ENCODE measurements at regions not wholly inside any gene's neighbourhood (a gene's known extent, or its start where the extent isn't known, plus 50 kb on each side); places are given as distances from the start of the nearest gene placed in this dataset.
"Not testable (repeated sequence)": the region's sequence is repeated elsewhere in the genome, so short reads cannot be mapped to it uniquely, and the experiment has no call there.

- Histone ChIP-seq H3K9ac (ENCODE audit: low read length) (no peak overlapping the region), H3F3A (ENCODE audit: insufficient read depth, low read length) (no peaks in the 10 kb centered on the region), H3K4me2 (ENCODE audit: low read length) (no peak overlapping the region), H3K9me2 (ENCODE audit: low read depth, low read length) (no peaks in the 10 kb centered on the region), H4K20me1 (ENCODE audit: insufficient read depth, low read length) (no peaks in the 10 kb centered on the region), H2AFZ (ENCODE audit: low read length) (no peak overlapping the region), H3K9me3 (ENCODE audit: low read length) (no peaks in the 10 kb centered on the region), H3K36me3 (ENCODE audit: insufficient read depth, low read length) (no peaks in the 10 kb centered on the region), H3K4me1 (ENCODE audit: insufficient read depth, low read length, severe bottlenecking) (no peaks in the 10 kb centered on the region), H3K4me3 (ENCODE audit: low read depth, low read length, poor library complexity, severe bottlenecking) (no peak overlapping the region), H3K79me2 (ENCODE audit: insufficient read depth, low read length) (no peaks in the 10 kb centered on the region), H3K27ac (ENCODE audit: low read depth, low read length, poor library complexity, severe bottlenecking) (no peak overlapping the region), H3K27me3 (ENCODE audit: insufficient read depth, low read length) (no peaks in the 10 kb centered on the region)
- TF ChIP-seq EZH2 (IDR thresholded peaks at IDR 0.05; ENCODE audit: borderline replicate concordance, low read length) (no peak), CTCF (IDR thresholded peaks at IDR 0.05; ENCODE audit: low read length) (peak; percentile 20; the same call in 1 of the 2 replicates)
These were observed 341.0 kb upstream of the UBE2E2 start for GRCh38 chr3:22862111-22862510.

- H3K4me3 ChIP-seq (ENCODE audit: low read depth, low read length, poor library complexity, severe bottlenecking); H2AFZ ChIP-seq (ENCODE audit: low read length); H3F3A ChIP-seq (ENCODE audit: insufficient read depth, low read length); H3K27me3 ChIP-seq (ENCODE audit: insufficient read depth, low read length); H3K4me1 ChIP-seq (ENCODE audit: insufficient read depth, low read length, severe bottlenecking); H3K36me3 ChIP-seq (ENCODE audit: insufficient read depth, low read length); H3K9me3 ChIP-seq (ENCODE audit: low read length); H3K27ac ChIP-seq (ENCODE audit: low read depth, low read length, poor library complexity, severe bottlenecking); H4K20me1 ChIP-seq (ENCODE audit: insufficient read depth, low read length); H3K4me2 ChIP-seq (ENCODE audit: low read length); H3K79me2 ChIP-seq (ENCODE audit: insufficient read depth, low read length); H3K9me2 ChIP-seq (ENCODE audit: low read depth, low read length); H3K9ac ChIP-seq (ENCODE audit: low read length): not testable (repeated sequence)
These were observed 320.3 kb upstream of the UBE2E2 start for GRCh38 chr3:22882834-22883233.

- Histone ChIP-seq H4K20me1 (ENCODE audit: insufficient read depth, low read length) (no peaks in the 10 kb centered on the region), H2AFZ (ENCODE audit: low read length) (no peak overlapping the region), H3K4me1 (ENCODE audit: insufficient read depth, low read length, severe bottlenecking) (no peaks in the 10 kb centered on the region), H3K27ac (ENCODE audit: low read depth, low read length, poor library complexity, severe bottlenecking) (no peak overlapping the region), H3K4me3 (ENCODE audit: low read depth, low read length, poor library complexity, severe bottlenecking) (no peak overlapping the region), H3K27me3 (ENCODE audit: insufficient read depth, low read length) (no peaks in the 10 kb centered on the region), H3K9ac (ENCODE audit: low read length) (no peak overlapping the region), H3F3A (ENCODE audit: insufficient read depth, low read length) (no peaks in the 10 kb centered on the region), H3K4me2 (ENCODE audit: low read length) (no peak overlapping the region), H3K79me2 (ENCODE audit: insufficient read depth, low read length) (no peaks in the 10 kb centered on the region), H3K36me3 (ENCODE audit: insufficient read depth, low read length) (no peaks in the 10 kb centered on the region), H3K9me2 (ENCODE audit: low read depth, low read length) (no peaks in the 10 kb centered on the region), H3K9me3 (ENCODE audit: low read length) (no peaks in the 10 kb centered on the region)
- TF ChIP-seq CTCF (IDR thresholded peaks at IDR 0.05; ENCODE audit: low read length) = no peak
- no peak for TF ChIP-seq EZH2 (IDR thresholded peaks at IDR 0.05; ENCODE audit: borderline replicate concordance, low read length)
These were observed 318.1 kb upstream of the UBE2E2 start for GRCh38 chr3:22885039-22885438.

GRCh38 chr3:22885574-22886341 lies 317.4 kb upstream of the UBE2E2 start:
- Histone ChIP-seq H3K27me3 (ENCODE audit: insufficient read depth, low read length) (no peaks in the 10 kb centered on the region), H3F3A (ENCODE audit: insufficient read depth, low read length) (no peaks in the 10 kb centered on the region)
- TF ChIP-seq EZH2 (IDR thresholded peaks at IDR 0.05; ENCODE audit: borderline replicate concordance, low read length) (no peak), CTCF (IDR thresholded peaks at IDR 0.05; ENCODE audit: low read length) (no peak)

More at GRCh38 chr3:22885574-22886341, 317.4 kb upstream of the UBE2E2 start:
- Histone ChIP-seq H3K4me3 (ENCODE audit: low read depth, low read length, poor library complexity, severe bottlenecking) (no peak overlapping the region), H4K20me1 (ENCODE audit: insufficient read depth, low read length) (no peaks in the 10 kb centered on the region), H3K4me1 (ENCODE audit: insufficient read depth, low read length, severe bottlenecking) (no peaks in the 10 kb centered on the region), H3K27ac (ENCODE audit: low read depth, low read length, poor library complexity, severe bottlenecking) (no peak overlapping the region), H3K9ac (ENCODE audit: low read length) (no peak overlapping the region), H3K79me2 (ENCODE audit: insufficient read depth, low read length) (no peaks in the 10 kb centered on the region), H3K9me3 (ENCODE audit: low read length) (no peaks in the 10 kb centered on the region), H3K36me3 (ENCODE audit: insufficient read depth, low read length) (no peaks in the 10 kb centered on the region), H3K9me2 (ENCODE audit: low read depth, low read length) (no peaks in the 10 kb centered on the region), H3K4me2 (ENCODE audit: low read length) (no peak overlapping the region), H2AFZ (ENCODE audit: low read length) (no peak overlapping the region)
